ENCODE measurements at regions not wholly inside any gene's neighbourhood (a gene's known extent, or its start where the extent isn't known, plus 50 kb on each side); places are given as distances from the start of the nearest gene placed in this dataset.

GRCh38 chr13:44873461-44873860, 115.8 kb downstream of the NUFIP1 start:
- no peak overlapping the region for H3K4me3 ChIP-seq (ENCODE audit: low read depth, low read length)
- no peak for TF ChIP-seq CTCF (IDR thresholded peaks at IDR 0.05; ENCODE audit: insufficient read depth, low read depth, low read length, missing control alignments)
- DNase-seq (ENCODE audit: low read depth) = no peak

DNA sequence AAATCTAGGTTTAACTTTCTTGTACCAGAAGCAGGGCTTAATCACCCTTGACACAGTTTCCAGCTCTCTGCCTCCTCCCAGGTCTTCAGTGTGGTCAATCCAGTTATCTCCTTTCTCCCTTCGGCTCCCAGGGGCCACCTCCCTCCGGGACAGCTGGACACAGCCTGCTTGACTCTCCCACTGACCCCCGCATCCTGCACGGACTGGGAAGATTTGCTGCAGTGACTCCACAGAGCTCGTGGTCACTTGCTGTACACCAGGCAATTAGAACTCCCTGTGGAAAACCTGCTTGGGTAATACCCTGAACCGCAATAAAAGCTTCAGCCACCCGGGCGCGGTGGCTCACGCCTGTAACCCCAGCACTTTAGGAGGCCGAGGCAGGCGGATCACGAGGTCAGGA, 116.5 kb downstream of the NUFIP1 start:
- no peak overlapping the region for H3K4me3 ChIP-seq (ENCODE audit: low read depth, low read length)
- TF ChIP-seq CTCF (IDR thresholded peaks at IDR 0.05; ENCODE audit: insufficient read depth, low read depth, low read length, missing control alignments) = no peak
- no peak for DNase-seq (ENCODE audit: low read depth)

DNA sequence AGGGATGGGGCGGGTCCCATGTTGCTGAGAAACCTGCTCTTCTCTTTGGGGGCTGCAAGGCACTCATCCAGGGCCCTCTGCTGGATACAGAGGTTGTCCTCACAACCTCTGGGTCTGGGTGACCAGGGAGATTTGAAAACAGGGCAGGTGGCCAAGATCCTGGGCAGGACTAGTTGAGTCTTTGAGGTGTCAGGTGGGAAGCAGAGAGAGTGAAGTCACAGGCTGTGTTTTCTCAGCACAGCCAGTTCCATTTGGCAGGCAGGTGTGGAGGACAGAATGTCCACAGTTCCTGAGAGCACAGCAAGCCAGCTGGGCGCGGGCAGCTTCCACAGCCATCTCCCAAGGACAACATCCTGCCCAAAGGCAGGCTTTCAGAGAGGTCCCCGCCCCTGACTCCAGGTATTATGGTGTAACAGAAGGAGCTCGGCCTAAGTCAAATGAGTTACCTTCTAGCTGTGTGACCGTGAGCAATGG, 118.8 kb downstream of the NUFIP1 start:
- DNase-seq (ENCODE audit: low read depth) = no peak
- no peak for TF ChIP-seq CTCF (IDR thresholded peaks at IDR 0.05; ENCODE audit: insufficient read depth, low read depth, low read length, missing control alignments)

GRCh38 chr13:44869167-44869566, 120.1 kb downstream of the NUFIP1 start:
- TF ChIP-seq CTCF (IDR thresholded peaks at IDR 0.05; ENCODE audit: insufficient read depth, low read depth, low read length, missing control alignments) = no peak
- DNase-seq (ENCODE audit: low read depth) = no peak
- H3K4me3 ChIP-seq (ENCODE audit: low read depth, low read length) = no peak overlapping the region

More for the DNA sequence above, 118.8 kb downstream of the NUFIP1 start:
- H3K4me3 ChIP-seq (ENCODE audit: low read depth, low read length) = no peak overlapping the region

DNA sequence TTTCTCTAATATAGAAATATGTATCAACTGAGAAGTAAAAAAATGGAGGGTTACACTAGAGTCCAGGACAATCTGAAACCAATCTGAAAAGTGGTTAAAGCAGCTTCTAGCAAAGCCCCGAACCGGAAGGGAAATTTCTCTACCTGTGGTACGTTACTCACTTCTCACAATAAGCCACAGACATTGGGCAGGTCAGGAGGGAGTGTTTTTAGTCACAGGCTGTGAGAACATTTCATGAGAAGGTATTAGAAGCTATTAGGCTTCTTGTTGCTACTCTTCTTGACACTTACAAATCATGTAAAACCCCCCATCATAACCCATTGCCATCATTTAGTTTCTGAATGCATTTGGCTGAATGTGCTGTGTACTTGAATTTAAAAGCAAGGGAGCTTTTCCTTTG, 120.9 kb downstream of the NUFIP1 start:
- no peak for TF ChIP-seq CTCF (IDR thresholded peaks at IDR 0.05; ENCODE audit: insufficient read depth, low read depth, low read length, missing control alignments)
- DNase-seq (ENCODE audit: low read depth) = peak; percentile 89
- H3K4me3 ChIP-seq (ENCODE audit: low read depth, low read length) = no peak overlapping the region

- DNase-seq (ENCODE audit: low read depth) = no peak
- no peak overlapping the region for H3K4me3 ChIP-seq (ENCODE audit: low read depth, low read length)
- no peak for TF ChIP-seq CTCF (IDR thresholded peaks at IDR 0.05; ENCODE audit: insufficient read depth, low read depth, low read length, missing control alignments)
Measured at GRCh38 chr13:44867825-44868224, 121.4 kb downstream of the NUFIP1 start.

- H3K4me3 ChIP-seq (ENCODE audit: low read depth, low read length) = no peak overlapping the region
- no peak for TF ChIP-seq CTCF (IDR thresholded peaks at IDR 0.05; ENCODE audit: insufficient read depth, low read depth, low read length, missing control alignments)
- DNase-seq (ENCODE audit: low read depth) = no peak
Measured at GRCh38 chr13:44866411-44866911, 122.8 kb downstream of the NUFIP1 start.
